Fibroblast of pulmonary artery (primary cell): ENCODE measurements at regions not wholly inside any gene's neighbourhood (a gene's known extent, or its start where the extent isn't known, plus 50 kb on each side); places are given as distances from the start of the nearest gene placed in this dataset.

Experiments used
- DNase-seq: peaks from one replicate; pipeline ENCODE4 v3.0.0-alpha.2; 2010; ENCODE audit warnings: low read depth
- H3K4me3 ChIP-seq: replicated peaks from 2 replicates; pipeline ENCODE4 v1.5.1; 2011; ENCODE audit warnings: low read depth, mild to moderate bottlenecking, control low read depth, low read length, moderate library complexity
- CTCF ChIP-seq: IDR thresholded peaks from 2 replicates; pipeline ENCODE4 v1.5.1; 2011; ENCODE audit warnings: mild to moderate bottlenecking, control low read depth, low read length, inconsistent platforms; ENCODE audit errors: missing control alignments

- DNase-seq = no peak
- no peak overlapping the region for H3K4me3 ChIP-seq
- TF ChIP-seq CTCF = no peak
These were observed 262.6 kb downstream of the MREG start for GRCh38 chr2:215750763-215751162.

GRCh38 chr2:215749092-215749957 lies 264.0 kb downstream of the MREG start:
- TF ChIP-seq CTCF = no peak
- peak; percentile 91 for DNase-seq
- no peak overlapping the region for H3K4me3 ChIP-seq

GRCh38 chr2:215748446-215748845 lies 264.9 kb downstream of the MREG start:
- no peak overlapping the region for H3K4me3 ChIP-seq
- no peak for TF ChIP-seq CTCF
- DNase-seq = no peak

GRCh38 chr2:215746887-215747615 lies 266.3 kb downstream of the MREG start:
- DNase-seq = no peak
- TF ChIP-seq CTCF = no peak
- H3K4me3 ChIP-seq = no peak overlapping the region

GRCh38 chr2:215746226-215746886 lies 267.0 kb downstream of the MREG start:
- H3K4me3 ChIP-seq = no peak overlapping the region
- DNase-seq = no peak
- no peak for TF ChIP-seq CTCF

GRCh38 chr2:215745331-215745730 lies 268.0 kb downstream of the MREG start:
- no peak for TF ChIP-seq CTCF
- no peak overlapping the region for H3K4me3 ChIP-seq
- DNase-seq = no peak
